Smooth muscle cell (in vitro differentiated cells): ENCODE measurements at regions not wholly inside any gene's neighbourhood (a gene's known extent, or its start where the extent isn't known, plus 50 kb on each side); places are given as distances from the start of the nearest gene placed in this dataset.

Source experiments
- DNase-seq: peaks from one replicate; lab custom pipeline; 2025; ENCODE audit not compliant: unreplicated experiment; lab: John Stamatoyannopoulos, UW
- H2AFZ ChIP-seq: fragments of 200-600 bp; sonication (generic); 2 replicates; pipeline ENCODE4 v1.6.0; 2016; ENCODE audit warnings: antibody characterized with exemption, low read depth, mild to moderate bottlenecking
- H3F3A ChIP-seq: fragments of 200-600 bp; sonication (generic); 2 replicates; pipeline ENCODE4 v1.6.0; 2017; ENCODE audit warnings: antibody characterized with exemption, low read depth
- H3K27ac ChIP-seq: fragments of 200-600 bp; sonication (generic); 2 replicates; pipeline ENCODE4 v1.5.1; 2016; ENCODE audit warnings: low read depth, mild to moderate bottlenecking
- H3K27me3 ChIP-seq: fragments of 200-600 bp; sonication (generic); 2 replicates; pipeline ENCODE4 v1.6.1; 2016; ENCODE audit warnings: low read depth, mild to moderate bottlenecking
- H3K36me3 ChIP-seq: fragments of 200-600 bp; sonication (generic); 2 replicates; pipeline ENCODE4 v1.5.1; 2016; ENCODE audit warnings: low read depth
- H3K4me1 ChIP-seq: fragments of 200-600 bp; sonication (generic); 2 replicates; pipeline ENCODE4 v1.5.1; 2016; ENCODE audit warnings: low read depth
- H3K4me2 ChIP-seq: fragments of 200-600 bp; sonication (generic); 2 replicates; pipeline ENCODE4 v1.6.0; 2016; ENCODE audit warnings: mild to moderate bottlenecking
- H3K4me3 ChIP-seq: fragments of 200-600 bp; sonication (generic); 2 replicates; pipeline ENCODE4 v1.5.1; 2016; ENCODE audit warnings: mild to moderate bottlenecking
- H3K79me2 ChIP-seq: fragments of 200-600 bp; sonication (generic); 2 replicates; pipeline ENCODE4 v1.6.0; 2016; ENCODE audit warnings: low read depth, mild to moderate bottlenecking
- H3K9ac ChIP-seq: fragments of 200-600 bp; sonication (generic); 2 replicates; pipeline ENCODE4 v1.6.0; 2016; ENCODE audit warnings: low read depth
- H3K9me3 ChIP-seq: fragments of 200-600 bp; sonication (generic); replicated peaks from 2 replicates; pipeline ENCODE4 v1.5.1; 2016; ENCODE audit warnings: low read depth
- H4K20me1 ChIP-seq: fragments of 200-600 bp; sonication (generic); 2 replicates; pipeline ENCODE4 v1.6.0; 2016; ENCODE audit warnings: low read depth
- WGBS: methylation state at CpG from one replicate; pipeline ENCODE4 v1.1.7; 2016; ENCODE audit warnings: low lambda C conversion rate; 5-methylcytosine and 5-hydroxymethylcytosine counted together
- TF ChIP-seq, protein P1 (sequence below): fragments of 200-600 bp; sonication (generic); IDR thresholded peaks from 2 replicates; pipeline ENCODE4 v1.5.1; 2017; ENCODE audit warnings: borderline replicate concordance, mild to moderate bottlenecking, antibody characterized with exemption; ENCODE audit not compliant: insufficient read depth, poor library complexity, severe bottlenecking

GRCh38 chr7:16244469-16244868 is 176.9 kb downstream of the CRPPA start:
- WGBS, result 92% methylated on average over 3 of the region's 3 CpGs
- no peak for DNase-seq
- H2AFZ ChIP-seq, result no peak overlapping the region
- no peaks in the 10 kb centered on the region for H3K27me3 ChIP-seq
- H3K4me1 ChIP-seq, result no peaks in the 10 kb centered on the region
- H3K9ac ChIP-seq, result no peak overlapping the region
- no peaks in the 10 kb centered on the region for H4K20me1 ChIP-seq
- H3K79me2 ChIP-seq, result no peaks in the 10 kb centered on the region
- no peak overlapping the region for H3K27ac ChIP-seq
- TF ChIP-seq, protein P1, sequence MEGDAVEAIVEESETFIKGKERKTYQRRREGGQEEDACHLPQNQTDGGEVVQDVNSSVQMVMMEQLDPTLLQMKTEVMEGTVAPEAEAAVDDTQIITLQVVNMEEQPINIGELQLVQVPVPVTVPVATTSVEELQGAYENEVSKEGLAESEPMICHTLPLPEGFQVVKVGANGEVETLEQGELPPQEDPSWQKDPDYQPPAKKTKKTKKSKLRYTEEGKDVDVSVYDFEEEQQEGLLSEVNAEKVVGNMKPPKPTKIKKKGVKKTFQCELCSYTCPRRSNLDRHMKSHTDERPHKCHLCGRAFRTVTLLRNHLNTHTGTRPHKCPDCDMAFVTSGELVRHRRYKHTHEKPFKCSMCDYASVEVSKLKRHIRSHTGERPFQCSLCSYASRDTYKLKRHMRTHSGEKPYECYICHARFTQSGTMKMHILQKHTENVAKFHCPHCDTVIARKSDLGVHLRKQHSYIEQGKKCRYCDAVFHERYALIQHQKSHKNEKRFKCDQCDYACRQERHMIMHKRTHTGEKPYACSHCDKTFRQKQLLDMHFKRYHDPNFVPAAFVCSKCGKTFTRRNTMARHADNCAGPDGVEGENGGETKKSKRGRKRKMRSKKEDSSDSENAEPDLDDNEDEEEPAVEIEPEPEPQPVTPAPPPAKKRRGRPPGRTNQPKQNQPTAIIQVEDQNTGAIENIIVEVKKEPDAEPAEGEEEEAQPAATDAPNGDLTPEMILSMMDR, result no peak
- no peaks in the 10 kb centered on the region for H3K36me3 ChIP-seq
- H3K4me2 ChIP-seq, result no peak overlapping the region
- H3K9me3 ChIP-seq, result no peaks in the 10 kb centered on the region
- H3K4me3 ChIP-seq, result no peak overlapping the region
- no peaks in the 10 kb centered on the region for H3F3A ChIP-seq

GRCh38 chr7:16242920-16243319 is 178.4 kb downstream of the CRPPA start:
- TF ChIP-seq, protein P1, result no peak
- Histone ChIP-seq H3F3A (no peaks in the 10 kb centered on the region), H3K27me3 (no peaks in the 10 kb centered on the region), H3K4me1 (no peaks in the 10 kb centered on the region), H3K36me3 (no peaks in the 10 kb centered on the region), H3K4me3 (no peak overlapping the region), H3K4me2 (no peak overlapping the region), H3K27ac (no peak overlapping the region), H3K9me3 (no peaks in the 10 kb centered on the region), H2AFZ (no peak overlapping the region), H4K20me1 (no peaks in the 10 kb centered on the region), H3K79me2 (no peaks in the 10 kb centered on the region), H3K9ac (no peak overlapping the region)
- no peak for DNase-seq
- 85% methylated on average over 4 of the region's 4 CpGs for WGBS

GRCh38 chr7:16241017-16241416 is 180.3 kb downstream of the CRPPA start:
- H3K4me1 ChIP-seq, result no peaks in the 10 kb centered on the region
- no peak overlapping the region for H3K4me2 ChIP-seq
- H3K9ac ChIP-seq, result no peak overlapping the region
- DNase-seq, result no peak
- TF ChIP-seq, protein P1, result no peak
- H3F3A ChIP-seq, result no peaks in the 10 kb centered on the region
- H4K20me1 ChIP-seq, result no peaks in the 10 kb centered on the region
- H2AFZ ChIP-seq, result no peak overlapping the region
- H3K27me3 ChIP-seq, result no peaks in the 10 kb centered on the region
- no peak overlapping the region for H3K4me3 ChIP-seq
- H3K36me3 ChIP-seq, result no peaks in the 10 kb centered on the region
- H3K27ac ChIP-seq, result no peak overlapping the region
- H3K79me2 ChIP-seq, result no peaks in the 10 kb centered on the region
- no peaks in the 10 kb centered on the region for H3K9me3 ChIP-seq

- Histone ChIP-seq H3K36me3 (no peaks in the 10 kb centered on the region), H4K20me1 (no peaks in the 10 kb centered on the region), H3K4me1 (no peaks in the 10 kb centered on the region), H3K4me2 (no peak overlapping the region), H3K27me3 (no peaks in the 10 kb centered on the region), H3K79me2 (no peaks in the 10 kb centered on the region), H3K9ac (no peak overlapping the region), H3K27ac (no peak overlapping the region), H3K9me3 (no peaks in the 10 kb centered on the region), H2AFZ (no peak overlapping the region), H3F3A (no peaks in the 10 kb centered on the region), H3K4me3 (no peak overlapping the region)
- TF ChIP-seq, protein P1, result no peak
- DNase-seq, result no peak
Observed at GRCh38 chr7:16236381-16236780, 185.0 kb downstream of the CRPPA start.
